Gastroesophageal sphincter (tissue), 4 donors: ENCODE measurements at regions not wholly inside any gene's neighbourhood (a gene's known extent, or its start where the extent isn't known, plus 50 kb on each side); places are given as distances from the start of the nearest gene placed in this dataset.
A peak's percentile ranks its signal among the peaks of the same experiment; 100 is the strongest.

Experiments
- ATAC-seq: fragments of 150-250 bp; one replicate; pipeline ENCODE4 v1.9.1; 2016; ENCODE audit warnings: mild to moderate bottlenecking, moderate library complexity
- H3K27ac ChIP-seq, 4 donors: fragments of 200-600 bp; sonication (generic) in 3 of 4; 1 replicate in 3 of 4; 2 replicates in 1 of 4; pipeline ENCODE4 v1.5.1; 2016 to 2019
- H3K27me3 ChIP-seq: fragments of 200-600 bp; sonication (generic); one replicate; pipeline ENCODE4 v1.5.1; 2019
- H3K36me3 ChIP-seq, 2 donors: fragments of 200-600 bp; sonication (generic); one replicate each; pipeline ENCODE4 v1.5.1; 2019; ENCODE audit warnings: control low read depth in 1 of 2
- H3K4me1 ChIP-seq, 3 donors: fragments of 200-600 bp; sonication (generic); 1 replicate in 2 of 3; 2 replicates in 1 of 3; pipeline ENCODE4 v1.5.1; 2016 to 2019; ENCODE audit warnings: control low read depth in 2 of 3
- H3K4me3 ChIP-seq, 2 donors: fragments of 200-600 bp; sonication (generic); one replicate each; pipeline ENCODE4 v1.5.1; 2019; ENCODE audit warnings: mild to moderate bottlenecking in 1 of 2, moderate library complexity in 1 of 2
- H3K9me3 ChIP-seq, 3 donors: fragments of 200-600 bp; sonication (generic); one replicate each; pipeline ENCODE4 v1.5.1; 2017 to 2019; ENCODE audit warnings: control low read depth in 2 of 3
- EP300 ChIP-seq: sonication (generic); formaldehyde crosslinking; IDR thresholded peaks from one replicate; pipeline ENCODE4 v1.6.1; 2017; ENCODE audit warnings: antibody characterized with exemption, mild to moderate bottlenecking
- POLR2A ChIP-seq, 2 donors: fragments of 450-650 bp; IDR thresholded peaks; one replicate each; pipeline ENCODE4 v1.6.1; 2017; ENCODE audit warnings: antibody characterized with exemption in 2 of 2, mild to moderate bottlenecking in 2 of 2, moderate library complexity in 1 of 2
- POLR2AphosphoS5 ChIP-seq: sonication (generic); formaldehyde crosslinking; IDR thresholded peaks from one replicate; pipeline ENCODE4 v1.6.1; 2017; ENCODE audit warnings: antibody characterized with exemption
- WGBS, 2 donors: methylation state at CpG; one replicate each; pipeline ENCODE4 v1.1.5; 2018; ENCODE audit warnings: low coverage in 1 of 2; 5-methylcytosine and 5-hydroxymethylcytosine counted together
- TF ChIP-seq, protein P1 (sequence below), 4 experiments: fragments of 200-600 bp in 2 of 4; fragments of 450-650 bp in 2 of 4; sonication (generic) in 1 of 4; IDR thresholded peaks; one replicate each; pipeline ENCODE4 v1.5.1; 2017 to 2019; ENCODE audit warnings: antibody characterized with exemption in 4 of 4, mild to moderate bottlenecking in 2 of 4, moderate library complexity in 2 of 4

DNA sequence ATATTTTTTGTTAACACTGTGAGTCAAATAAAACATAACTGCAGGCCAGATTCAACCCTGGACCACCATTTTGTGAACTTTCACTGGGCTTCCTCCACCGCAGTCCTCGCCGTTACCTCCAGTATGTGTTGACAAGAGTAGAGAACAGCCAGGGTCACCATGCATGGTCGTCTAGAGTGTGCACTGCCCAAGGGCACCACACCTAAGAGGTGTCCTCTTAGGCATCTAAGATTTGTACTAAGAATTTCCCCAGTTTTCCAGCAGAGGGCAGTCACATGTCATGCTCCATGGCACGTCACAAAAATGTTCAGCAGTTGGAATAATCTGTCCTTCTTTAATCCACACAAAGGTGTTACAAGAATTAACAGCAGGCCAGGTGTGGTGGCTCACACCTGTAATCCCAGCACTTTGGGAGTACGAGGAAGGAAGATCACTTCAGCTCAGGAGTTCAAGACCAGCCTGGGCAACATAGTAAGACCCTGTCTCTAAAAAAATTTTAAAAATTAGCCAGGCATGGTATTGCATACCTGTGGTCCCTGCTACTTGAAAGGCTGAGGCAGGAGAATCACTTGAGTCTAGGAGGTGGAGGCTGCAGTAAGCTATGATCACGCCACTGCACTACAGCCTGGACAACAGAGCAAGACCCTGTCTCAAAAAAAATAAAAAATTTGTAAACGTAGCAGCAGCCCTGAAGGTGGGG is 71.2 kb upstream of the FOXK1 start:
- H3K27me3 ChIP-seq, result peaks cover 5% of the 10 kb centered on the region
- TF ChIP-seq POLR2A (IDR thresholded peaks at IDR 0.05) (no peak), EP300 (no peak), POLR2AphosphoS5 (no peak)
- TF ChIP-seq, protein P1, sequence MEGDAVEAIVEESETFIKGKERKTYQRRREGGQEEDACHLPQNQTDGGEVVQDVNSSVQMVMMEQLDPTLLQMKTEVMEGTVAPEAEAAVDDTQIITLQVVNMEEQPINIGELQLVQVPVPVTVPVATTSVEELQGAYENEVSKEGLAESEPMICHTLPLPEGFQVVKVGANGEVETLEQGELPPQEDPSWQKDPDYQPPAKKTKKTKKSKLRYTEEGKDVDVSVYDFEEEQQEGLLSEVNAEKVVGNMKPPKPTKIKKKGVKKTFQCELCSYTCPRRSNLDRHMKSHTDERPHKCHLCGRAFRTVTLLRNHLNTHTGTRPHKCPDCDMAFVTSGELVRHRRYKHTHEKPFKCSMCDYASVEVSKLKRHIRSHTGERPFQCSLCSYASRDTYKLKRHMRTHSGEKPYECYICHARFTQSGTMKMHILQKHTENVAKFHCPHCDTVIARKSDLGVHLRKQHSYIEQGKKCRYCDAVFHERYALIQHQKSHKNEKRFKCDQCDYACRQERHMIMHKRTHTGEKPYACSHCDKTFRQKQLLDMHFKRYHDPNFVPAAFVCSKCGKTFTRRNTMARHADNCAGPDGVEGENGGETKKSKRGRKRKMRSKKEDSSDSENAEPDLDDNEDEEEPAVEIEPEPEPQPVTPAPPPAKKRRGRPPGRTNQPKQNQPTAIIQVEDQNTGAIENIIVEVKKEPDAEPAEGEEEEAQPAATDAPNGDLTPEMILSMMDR (IDR thresholded peaks at IDR 0.05), result peak; percentile 72 to 87 (median 83)
- no peak overlapping the region for H3K4me3 ChIP-seq
- H3K4me1 ChIP-seq, result peaks cover 0 to 10% (median 6%) of the 10 kb centered on the region in 3 donors
- H3K9me3 ChIP-seq, result no peaks in the 10 kb centered on the region
- no peaks in the 10 kb centered on the region for H3K36me3 ChIP-seq
- ATAC-seq, result peak; percentile 64
- 47 to 50% methylated on average over 8 of the region's 8 CpGs for WGBS, 2 donors
- H3K27ac ChIP-seq, result no peak overlapping the region

DNA sequence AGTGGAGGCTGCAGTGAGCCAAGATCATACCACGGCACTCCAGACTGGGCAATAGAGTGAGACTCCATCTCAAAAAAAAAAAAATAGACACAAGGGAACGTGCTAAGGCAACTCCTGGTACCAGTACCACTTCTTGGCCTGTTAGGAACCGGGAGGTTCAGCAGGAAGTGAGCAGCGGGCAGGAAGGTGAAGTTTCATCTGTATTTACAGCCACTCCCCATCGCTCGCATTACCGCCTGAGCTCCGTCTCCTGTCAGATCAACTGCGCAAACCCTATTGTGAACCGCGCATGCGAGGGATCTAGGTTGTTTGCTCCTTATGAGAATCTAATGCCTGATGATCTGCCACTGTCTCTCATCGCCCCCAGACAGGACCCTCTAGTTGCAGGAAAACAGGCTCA is 69.9 kb upstream of the FOXK1 start:
- peaks cover 0 to 10% (median 6%) of the 10 kb centered on the region in 3 donors for H3K4me1 ChIP-seq
- no peaks in the 10 kb centered on the region for H3K9me3 ChIP-seq
- H3K36me3 ChIP-seq, result no peaks in the 10 kb centered on the region
- 90 to 93% methylated on average over 7 to 12 of the region's 13 CpGs for WGBS, 2 donors
- no peak for ATAC-seq
- peak overlapping the region in 1 of 4 donors; percentile 63 for H3K27ac ChIP-seq
- no peaks in the 10 kb centered on the region for H3K27me3 ChIP-seq
- no peak for TF ChIP-seq EP300
- TF ChIP-seq POLR2A (IDR thresholded peaks at IDR 0.05), result no peak
- no peak for TF ChIP-seq POLR2AphosphoS5
- TF ChIP-seq, protein P1 (IDR thresholded peaks at IDR 0.05), result no peak
- H3K4me3 ChIP-seq, result no peak overlapping the region

DNA sequence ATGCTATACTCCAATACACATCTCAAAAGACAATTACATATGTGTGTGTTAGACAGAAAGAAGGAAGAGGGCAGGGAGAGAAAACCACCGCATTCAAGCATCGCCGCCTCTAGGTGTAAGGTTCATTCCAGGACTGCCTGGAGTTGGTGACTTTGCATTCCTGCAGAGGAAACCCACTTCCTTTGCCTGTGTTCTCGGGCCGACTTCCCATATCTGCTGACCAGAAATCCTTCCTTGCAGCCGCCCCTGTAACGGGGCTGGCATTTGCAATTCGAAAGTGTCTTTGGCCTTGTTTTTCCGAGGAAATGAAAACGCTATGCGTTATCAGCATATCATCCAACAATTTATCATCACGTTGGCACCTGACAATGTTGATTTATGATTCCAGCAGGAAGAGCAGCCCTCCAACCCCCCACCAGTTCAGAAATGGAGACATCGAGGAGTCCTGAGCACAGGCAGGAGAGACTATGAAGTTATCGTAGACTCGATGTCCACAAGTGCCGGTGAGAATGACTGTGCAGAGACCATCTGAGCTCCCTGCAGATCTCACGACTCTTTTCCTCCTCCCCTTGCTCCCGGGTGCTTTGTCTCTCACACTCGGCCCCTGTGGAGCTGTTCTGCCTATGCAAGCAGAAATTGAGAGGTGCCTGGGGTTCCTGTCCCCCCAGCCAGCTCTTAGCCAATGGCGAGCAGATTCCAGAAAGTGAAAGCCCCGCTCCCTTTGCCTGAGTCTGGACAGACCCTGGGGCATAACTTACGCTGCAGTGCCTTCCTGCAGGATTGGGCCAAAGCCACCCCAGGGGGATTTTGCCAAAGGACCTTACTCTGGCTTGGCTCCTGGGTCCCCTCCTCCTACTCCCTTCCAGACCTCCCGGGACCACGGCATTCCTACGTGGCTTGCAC is 68.9 kb upstream of the FOXK1 start:
- ATAC-seq, result peak; percentile 49
- Histone ChIP-seq H3K4me3 (peak overlapping the region; percentile 7 to 36), H3K9me3 (no peaks in the 10 kb centered on the region), H3K27me3 (no peaks in the 10 kb centered on the region), H3K27ac (peak overlapping the region in 3 of 4 donors; percentile 63 to 64 (median 64)), H3K36me3 (no peaks in the 10 kb centered on the region), H3K4me1 (peaks cover 0 to 10% (median 6%) of the 10 kb centered on the region in 3 donors)
- WGBS, 2 donors, result 28 to 30% methylated on average over 16 to 17 of the region's 25 CpGs
- TF ChIP-seq, protein P1 (IDR thresholded peaks at IDR 0.05), result no peak
- TF ChIP-seq EP300 (no peak), POLR2AphosphoS5 (no peak), POLR2A (IDR thresholded peaks at IDR 0.05) (no peak)

DNA sequence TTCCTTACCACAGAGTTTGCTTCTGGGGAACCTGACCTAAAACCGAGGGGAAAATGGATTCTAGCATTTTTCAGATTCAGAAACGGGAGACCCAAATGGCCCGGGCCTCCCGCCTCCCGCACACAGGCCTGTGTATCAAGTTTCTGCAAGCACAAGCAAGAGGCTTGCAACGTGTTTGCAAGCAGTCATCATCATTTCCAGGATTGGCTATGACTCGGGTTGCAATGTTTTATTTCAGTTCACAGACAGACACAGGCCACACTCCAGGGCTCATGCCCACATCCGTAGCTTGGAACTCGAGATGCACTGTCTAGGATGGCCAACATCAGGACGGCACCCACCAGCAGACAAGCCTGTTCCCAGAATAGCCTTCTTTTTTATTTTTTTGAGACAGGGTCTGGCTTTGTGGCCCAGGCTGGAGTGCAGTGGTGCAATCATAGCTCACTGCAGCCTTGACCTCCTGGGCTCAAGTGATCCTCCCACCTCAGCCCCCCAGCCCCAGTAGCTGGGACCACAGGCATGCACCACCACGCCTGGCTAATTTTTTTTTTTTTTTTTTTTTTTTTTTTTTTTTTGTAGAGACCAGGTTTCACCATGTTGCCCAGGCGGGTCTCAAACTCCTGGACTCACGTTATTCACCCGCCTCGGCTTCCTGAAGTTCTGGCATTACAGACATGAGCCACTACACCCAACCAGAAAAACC is 68.1 kb upstream of the FOXK1 start:
- peak overlapping the region in 1 of 2 donors; percentile 36 for H3K4me3 ChIP-seq
- peak overlapping the region in 3 of 4 donors; percentile 63 to 64 (median 64) for H3K27ac ChIP-seq
- 47 to 59% methylated on average over 7 to 14 of the region's 15 CpGs for WGBS, 2 donors
- H3K27me3 ChIP-seq, result no peaks in the 10 kb centered on the region
- H3K36me3 ChIP-seq, result no peaks in the 10 kb centered on the region
- ATAC-seq, result peak; percentile 23
- no peak for TF ChIP-seq EP300
- TF ChIP-seq POLR2A (IDR thresholded peaks at IDR 0.05), result no peak
- TF ChIP-seq, protein P1 (IDR thresholded peaks at IDR 0.05), result no peak
- no peak for TF ChIP-seq POLR2AphosphoS5
- no peaks in the 10 kb centered on the region for H3K9me3 ChIP-seq
- H3K4me1 ChIP-seq, result peaks cover 0 to 10% (median 6%) of the 10 kb centered on the region in 3 donors
